Neural cell (in vitro differentiated cells): ENCODE measurements at regions not wholly inside any gene's neighbourhood (a gene's known extent, or its start where the extent isn't known, plus 50 kb on each side); places are given as distances from the start of the nearest gene placed in this dataset.
"Not testable (repeated sequence)": the region's sequence is repeated elsewhere in the genome, so short reads cannot be mapped to it uniquely, and the experiment has no call there.

Experiments used
- H2AFZ ChIP-seq: fragments of 200-600, 300-800 bp; sonication (generic), shearing (Covaris generic); 2 replicates; pipeline ENCODE4 v1.6.0; 2014; ENCODE audit warnings: low read depth, mild to moderate bottlenecking, antibody characterized with exemption, low read length, moderate library complexity
- H3F3A ChIP-seq: fragments of 200-600 bp; shearing (Covaris generic); 2 replicates; pipeline ENCODE4 v1.6.1; 2016; ENCODE audit warnings: mild to moderate bottlenecking, moderate library complexity, mixed read lengths, antibody characterized with exemption, low read length; ENCODE audit not compliant: insufficient read depth, poor library complexity, severe bottlenecking
- H3K27ac ChIP-seq: fragments of 200-600, 300-800 bp; sonication (generic), shearing (Covaris generic); 2 replicates; pipeline ENCODE4 v1.5.1; 2014; ENCODE audit warnings: mild to moderate bottlenecking, low read length, moderate library complexity
- H3K27me3 ChIP-seq: fragments of 300-800, 200-600 bp; sonication (generic), shearing (Covaris generic); 2 replicates; pipeline ENCODE4 v1.6.0; 2014; ENCODE audit warnings: mild to moderate bottlenecking, low read depth, low read length, moderate library complexity; ENCODE audit not compliant: insufficient read depth
- H3K36me3 ChIP-seq: fragments of 300-800, 200-600 bp; sonication (generic), shearing (Covaris generic); 2 replicates; pipeline ENCODE4 v1.5.1; 2014; ENCODE audit warnings: mild to moderate bottlenecking, antibody characterized with exemption, low read length, moderate library complexity; ENCODE audit not compliant: insufficient read depth
- H3K4me2 ChIP-seq: fragments of 300-800, 200-600 bp; sonication (generic), shearing (Covaris generic); 2 replicates; pipeline ENCODE4 v1.6.0; 2014; ENCODE audit warnings: mild to moderate bottlenecking, low read length
- H3K4me3 ChIP-seq: fragments of 300-800, 200-600 bp; sonication (generic), shearing (Covaris generic); 2 replicates; pipeline ENCODE4 v1.5.1; 2014; ENCODE audit warnings: mild to moderate bottlenecking, low read length, moderate library complexity
- H3K79me2 ChIP-seq: fragments of 200-600 bp; shearing (Covaris generic); replicated peaks from 2 replicates; pipeline ENCODE4 v1.6.0; 2014; ENCODE audit warnings: mild to moderate bottlenecking, low read length, moderate library complexity; ENCODE audit not compliant: insufficient read depth
- H3K9ac ChIP-seq: fragments of 300-800, 200-600 bp; sonication (generic), shearing (Covaris generic); 2 replicates; pipeline ENCODE4 v1.6.1; 2016; ENCODE audit warnings: mild to moderate bottlenecking, low read length, mixed read lengths
- H3K9me2 ChIP-seq: fragments of 200-600 bp; shearing (Covaris generic); 2 replicates; pipeline ENCODE4 v1.6.1; 2016; ENCODE audit warnings: mild to moderate bottlenecking, low read length, mixed read lengths; ENCODE audit not compliant: insufficient read depth
- H3K9me3 ChIP-seq: fragments of 200-600, 300-800 bp; sonication (generic), shearing (Covaris generic); 2 replicates; pipeline ENCODE4 v1.6.1; 2016; ENCODE audit warnings: mild to moderate bottlenecking, mixed run types, low read length, moderate library complexity, mixed read lengths
- H4K20me1 ChIP-seq: fragments of 200-600 bp; shearing (Covaris generic); 2 replicates; pipeline ENCODE4 v1.6.1; 2016; ENCODE audit warnings: mild to moderate bottlenecking, mixed run types; ENCODE audit not compliant: insufficient read depth
- CTCF ChIP-seq: fragments of 450-650 bp; IDR thresholded peaks from 2 replicates; pipeline ENCODE4 v1.5.1; 2014; ENCODE audit warnings: antibody characterized with exemption, mild to moderate bottlenecking, moderate library complexity; ENCODE audit not compliant: poor library complexity, severe bottlenecking
- EP300 ChIP-seq: fragments of 450-650 bp; conservative IDR thresholded peaks from 2 replicates; pipeline ENCODE4 v1.6.1; 2014; ENCODE audit warnings: antibody characterized with exemption, mild to moderate bottlenecking, moderate library complexity; ENCODE audit not compliant: poor library complexity, severe bottlenecking
- EZH2 ChIP-seq: fragments of 200-600, 300-800 bp; shearing (Covaris generic), sonication (generic); IDR thresholded peaks from 2 replicates; pipeline ENCODE4 v1.6.1; 2014; ENCODE audit warnings: antibody characterized with exemption, low read length, borderline replicate concordance, mild to moderate bottlenecking; ENCODE audit not compliant: insufficient read depth, poor library complexity, severe bottlenecking
- MXI1 ChIP-seq: fragments of 450-650 bp; conservative IDR thresholded peaks from 2 replicates; pipeline ENCODE4 v1.6.1; 2014; ENCODE audit warnings: antibody characterized with exemption, mild to moderate bottlenecking; ENCODE audit not compliant: poor library complexity, severe bottlenecking
- POLR2AphosphoS5 ChIP-seq: IDR thresholded peaks from 2 replicates; pipeline ENCODE4 v1.6.1; 2012
- RAD21 ChIP-seq: fragments of 450-650 bp; conservative IDR thresholded peaks from 2 replicates; pipeline ENCODE4 v1.6.1; 2014; ENCODE audit warnings: antibody characterized with exemption, mild to moderate bottlenecking, moderate library complexity
- SMC3 ChIP-seq: fragments of 450-650 bp; conservative IDR thresholded peaks from 2 replicates; pipeline ENCODE4 v1.6.1; 2014; ENCODE audit warnings: antibody characterized with exemption, mild to moderate bottlenecking, moderate library complexity; ENCODE audit not compliant: poor library complexity
- TAF1 ChIP-seq: IDR thresholded peaks from 2 replicates; pipeline ENCODE4 v1.6.1; 2012; ENCODE audit warnings: low read depth
- TF ChIP-seq, protein P1 (sequence below): IDR thresholded peaks from 2 replicates; pipeline ENCODE4 v1.6.1; 2012; ENCODE audit warnings: borderline replicate concordance

DNA sequence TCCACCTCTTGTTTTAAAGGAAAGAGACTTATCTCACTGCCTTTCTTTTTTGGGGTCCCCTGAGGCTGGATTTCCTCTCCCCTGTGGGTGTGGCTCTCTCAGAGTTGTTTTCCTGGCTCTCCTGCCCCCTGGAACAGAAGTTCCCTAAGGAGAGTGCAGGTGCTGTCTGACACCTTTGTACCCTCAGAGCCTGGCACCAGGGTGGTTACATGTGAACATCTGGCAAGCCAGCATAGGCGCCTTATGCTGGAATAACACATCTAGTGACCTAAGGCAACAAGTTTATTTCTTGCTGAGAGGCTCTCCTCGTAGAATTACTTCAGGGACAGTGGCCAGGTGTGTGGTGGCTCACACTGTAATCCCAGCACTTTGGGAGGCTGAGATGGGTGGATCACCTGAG is 172.9 kb upstream of the PTCH1 start:
- no peak overlapping the region for H3K4me3 ChIP-seq
- H3K9ac ChIP-seq = no peak overlapping the region
- no peaks in the 10 kb centered on the region for H3K27me3 ChIP-seq
- H3K9me3 ChIP-seq = no peaks in the 10 kb centered on the region
- no peaks in the 10 kb centered on the region for H4K20me1 ChIP-seq
- H2AFZ ChIP-seq = no peak overlapping the region
- H3K79me2 ChIP-seq = no peaks in the 10 kb centered on the region
- no peak for TF ChIP-seq POLR2AphosphoS5
- TF ChIP-seq, protein P1, sequence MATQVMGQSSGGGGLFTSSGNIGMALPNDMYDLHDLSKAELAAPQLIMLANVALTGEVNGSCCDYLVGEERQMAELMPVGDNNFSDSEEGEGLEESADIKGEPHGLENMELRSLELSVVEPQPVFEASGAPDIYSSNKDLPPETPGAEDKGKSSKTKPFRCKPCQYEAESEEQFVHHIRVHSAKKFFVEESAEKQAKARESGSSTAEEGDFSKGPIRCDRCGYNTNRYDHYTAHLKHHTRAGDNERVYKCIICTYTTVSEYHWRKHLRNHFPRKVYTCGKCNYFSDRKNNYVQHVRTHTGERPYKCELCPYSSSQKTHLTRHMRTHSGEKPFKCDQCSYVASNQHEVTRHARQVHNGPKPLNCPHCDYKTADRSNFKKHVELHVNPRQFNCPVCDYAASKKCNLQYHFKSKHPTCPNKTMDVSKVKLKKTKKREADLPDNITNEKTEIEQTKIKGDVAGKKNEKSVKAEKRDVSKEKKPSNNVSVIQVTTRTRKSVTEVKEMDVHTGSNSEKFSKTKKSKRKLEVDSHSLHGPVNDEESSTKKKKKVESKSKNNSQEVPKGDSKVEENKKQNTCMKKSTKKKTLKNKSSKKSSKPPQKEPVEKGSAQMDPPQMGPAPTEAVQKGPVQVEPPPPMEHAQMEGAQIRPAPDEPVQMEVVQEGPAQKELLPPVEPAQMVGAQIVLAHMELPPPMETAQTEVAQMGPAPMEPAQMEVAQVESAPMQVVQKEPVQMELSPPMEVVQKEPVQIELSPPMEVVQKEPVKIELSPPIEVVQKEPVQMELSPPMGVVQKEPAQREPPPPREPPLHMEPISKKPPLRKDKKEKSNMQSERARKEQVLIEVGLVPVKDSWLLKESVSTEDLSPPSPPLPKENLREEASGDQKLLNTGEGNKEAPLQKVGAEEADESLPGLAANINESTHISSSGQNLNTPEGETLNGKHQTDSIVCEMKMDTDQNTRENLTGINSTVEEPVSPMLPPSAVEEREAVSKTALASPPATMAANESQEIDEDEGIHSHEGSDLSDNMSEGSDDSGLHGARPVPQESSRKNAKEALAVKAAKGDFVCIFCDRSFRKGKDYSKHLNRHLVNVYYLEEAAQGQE = no peak
- TF ChIP-seq SMC3 = no peak
- H3K9me2 ChIP-seq = no peaks in the 10 kb centered on the region
- H3K4me2 ChIP-seq = no peak overlapping the region
- H3K36me3 ChIP-seq = no peaks in the 10 kb centered on the region
- no peaks in the 10 kb centered on the region for H3F3A ChIP-seq
- no peak overlapping the region for H3K27ac ChIP-seq

DNA sequence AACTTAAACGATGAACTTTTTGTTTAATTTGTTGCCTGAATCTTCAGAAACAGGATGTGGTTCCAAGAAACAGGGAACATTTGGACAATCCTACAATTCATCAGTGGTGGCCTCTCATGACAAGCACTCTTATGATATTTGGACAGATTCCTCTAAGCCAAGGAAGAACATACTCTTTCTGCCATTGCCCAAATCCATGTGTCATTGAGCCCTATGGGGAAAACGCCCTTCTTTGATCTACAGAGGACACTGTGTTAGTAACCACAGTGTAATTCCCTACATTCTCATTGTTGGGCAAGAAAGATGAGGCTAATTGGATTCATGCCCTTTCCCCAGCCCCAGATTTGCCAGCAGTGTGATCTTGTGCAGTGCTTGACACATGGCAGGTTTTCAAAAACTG is 167.7 kb upstream of the PTCH1 start:
- H3K9me3 ChIP-seq = no peaks in the 10 kb centered on the region
- no peak overlapping the region for H3K4me2 ChIP-seq
- no peak overlapping the region for H2AFZ ChIP-seq
- H4K20me1 ChIP-seq = no peaks in the 10 kb centered on the region
- TF ChIP-seq POLR2AphosphoS5 = no peak
- no peak for TF ChIP-seq SMC3
- TF ChIP-seq CTCF = no peak
- TF ChIP-seq TAF1 = no peak
- no peak for TF ChIP-seq MXI1
- no peak for TF ChIP-seq RAD21
- TF ChIP-seq, protein P1 = no peak
- no peak for TF ChIP-seq EZH2
- TF ChIP-seq EP300 = no peak
- H3K9ac ChIP-seq = no peak overlapping the region
- H3K27ac ChIP-seq = no peak overlapping the region
- H3K79me2 ChIP-seq = no peaks in the 10 kb centered on the region
- no peaks in the 10 kb centered on the region for H3K9me2 ChIP-seq
- H3K36me3 ChIP-seq = no peaks in the 10 kb centered on the region
- no peaks in the 10 kb centered on the region for H3F3A ChIP-seq
- H3K4me3 ChIP-seq = no peak overlapping the region
- H3K27me3 ChIP-seq = no peaks in the 10 kb centered on the region

GRCh38 chr9:95680306-95680705 is 163.5 kb upstream of the PTCH1 start:
- H3K36me3 ChIP-seq, H2AFZ ChIP-seq, H3K27ac ChIP-seq, H3K9me3 ChIP-seq, H3F3A ChIP-seq, H3K9ac ChIP-seq, H3K4me2 ChIP-seq, H4K20me1 ChIP-seq, H3K4me3 ChIP-seq, H3K9me2 ChIP-seq, H3K27me3 ChIP-seq, H3K79me2 ChIP-seq: not testable (repeated sequence)
